Epithelial cell of esophagus (primary cell): ENCODE measurements at regions not wholly inside any gene's neighbourhood (a gene's known extent, or its start where the extent isn't known, plus 50 kb on each side); places are given as distances from the start of the nearest gene placed in this dataset.

Source experiments
- DNase-seq: peaks from one replicate; pipeline ENCODE4 v3.0.0; 2010; ENCODE audit warnings: low read depth
- H3K4me3 ChIP-seq: 2 replicates; pipeline ENCODE4 v1.5.1; 2011; ENCODE audit warnings: mild to moderate bottlenecking, low read length, control low read depth
- TF ChIP-seq, protein P1 (sequence below): IDR thresholded peaks from 2 replicates; pipeline ENCODE4 v1.5.1; 2011; ENCODE audit warnings: low read depth, mild to moderate bottlenecking, low read length, control low read depth, inconsistent platforms; ENCODE audit not compliant: insufficient read depth; ENCODE audit errors: missing control alignments

DNA sequence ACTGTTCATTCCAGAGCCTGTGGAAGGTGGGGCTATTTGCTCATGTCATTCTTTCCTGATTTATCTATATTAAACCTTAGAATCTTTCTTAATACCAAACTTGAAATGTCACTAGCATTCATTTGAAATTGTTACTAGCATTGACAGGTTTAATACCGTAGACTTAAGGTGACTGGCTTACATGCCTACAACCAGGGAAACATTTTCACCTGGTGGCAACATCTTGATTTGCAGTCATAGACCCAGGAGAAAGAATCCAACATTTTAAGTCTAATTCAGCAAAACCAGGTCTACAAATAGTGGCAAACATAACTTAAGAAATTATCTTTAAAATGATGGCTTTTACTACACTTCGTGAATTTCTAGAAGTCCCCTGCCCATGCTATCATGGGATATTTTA lies 353.7 kb downstream of the HTR7 start:
- TF ChIP-seq, protein P1, sequence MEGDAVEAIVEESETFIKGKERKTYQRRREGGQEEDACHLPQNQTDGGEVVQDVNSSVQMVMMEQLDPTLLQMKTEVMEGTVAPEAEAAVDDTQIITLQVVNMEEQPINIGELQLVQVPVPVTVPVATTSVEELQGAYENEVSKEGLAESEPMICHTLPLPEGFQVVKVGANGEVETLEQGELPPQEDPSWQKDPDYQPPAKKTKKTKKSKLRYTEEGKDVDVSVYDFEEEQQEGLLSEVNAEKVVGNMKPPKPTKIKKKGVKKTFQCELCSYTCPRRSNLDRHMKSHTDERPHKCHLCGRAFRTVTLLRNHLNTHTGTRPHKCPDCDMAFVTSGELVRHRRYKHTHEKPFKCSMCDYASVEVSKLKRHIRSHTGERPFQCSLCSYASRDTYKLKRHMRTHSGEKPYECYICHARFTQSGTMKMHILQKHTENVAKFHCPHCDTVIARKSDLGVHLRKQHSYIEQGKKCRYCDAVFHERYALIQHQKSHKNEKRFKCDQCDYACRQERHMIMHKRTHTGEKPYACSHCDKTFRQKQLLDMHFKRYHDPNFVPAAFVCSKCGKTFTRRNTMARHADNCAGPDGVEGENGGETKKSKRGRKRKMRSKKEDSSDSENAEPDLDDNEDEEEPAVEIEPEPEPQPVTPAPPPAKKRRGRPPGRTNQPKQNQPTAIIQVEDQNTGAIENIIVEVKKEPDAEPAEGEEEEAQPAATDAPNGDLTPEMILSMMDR: no peak
- DNase-seq: no peak
- no peak overlapping the region for H3K4me3 ChIP-seq

DNA sequence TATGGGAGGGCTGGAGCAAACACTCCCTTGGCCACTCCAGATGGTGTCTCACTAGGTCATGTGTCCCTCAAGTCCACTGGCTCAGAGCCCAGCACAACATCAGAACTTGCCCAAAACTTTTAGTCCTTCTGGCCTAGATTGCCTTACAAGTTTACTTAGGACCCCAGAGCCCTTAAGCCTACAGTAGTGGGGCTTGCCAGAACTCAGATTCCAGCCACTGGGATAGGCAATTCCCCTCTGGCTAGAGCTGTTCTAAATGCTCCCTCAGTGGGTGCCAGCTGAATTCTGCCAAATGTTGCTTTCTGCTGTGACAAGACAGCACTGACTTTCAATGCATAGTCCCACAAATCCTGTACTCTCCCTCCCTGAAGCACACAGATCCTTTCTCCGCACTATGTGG lies 331.1 kb downstream of the HTR7 start:
- H3K4me3 ChIP-seq: no peak overlapping the region
- TF ChIP-seq, protein P1: no peak
- DNase-seq: no peak

DNA sequence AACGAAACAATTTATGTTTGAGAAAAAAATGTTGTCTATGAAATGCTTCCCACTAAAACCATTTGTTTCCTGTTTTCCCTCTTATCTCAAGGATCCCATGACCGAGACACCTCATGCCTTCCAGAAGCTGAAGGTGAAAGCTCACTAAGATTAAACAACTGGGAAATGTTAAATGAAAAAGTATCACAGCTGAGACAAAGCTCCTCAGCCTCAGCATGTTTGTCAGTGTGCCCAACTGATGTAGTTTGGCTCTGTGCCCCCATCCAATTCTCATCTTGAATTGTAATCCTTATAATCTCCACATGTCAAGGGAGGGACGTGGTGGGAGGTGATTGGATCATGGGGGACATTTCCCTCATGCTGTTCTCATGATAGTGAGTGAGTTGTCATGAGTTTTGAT lies 327.3 kb downstream of the HTR7 start:
- no peak for DNase-seq
- H3K4me3 ChIP-seq: no peak overlapping the region
- TF ChIP-seq, protein P1: no peak

DNA sequence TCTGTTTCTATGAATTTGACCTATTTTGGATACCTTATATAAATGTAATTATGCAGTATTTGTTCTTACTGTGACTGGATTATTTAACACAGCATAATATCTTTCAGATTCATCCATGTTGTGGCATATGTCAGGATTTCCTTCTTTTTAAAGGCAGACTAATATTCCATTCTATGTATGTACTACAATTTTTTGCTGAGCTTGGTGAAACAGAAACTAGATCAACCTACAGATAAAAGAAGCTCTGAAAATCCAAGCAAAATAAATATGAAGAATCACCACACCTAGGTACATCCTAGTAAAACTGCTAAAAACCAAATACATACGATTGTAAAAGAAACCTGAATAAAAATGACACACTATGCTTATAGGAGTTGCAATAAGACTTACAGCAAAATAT lies 300.5 kb downstream of the HTR7 start:
- TF ChIP-seq, protein P1: no peak
- H3K4me3 ChIP-seq: no peak overlapping the region
- no peak for DNase-seq

DNA sequence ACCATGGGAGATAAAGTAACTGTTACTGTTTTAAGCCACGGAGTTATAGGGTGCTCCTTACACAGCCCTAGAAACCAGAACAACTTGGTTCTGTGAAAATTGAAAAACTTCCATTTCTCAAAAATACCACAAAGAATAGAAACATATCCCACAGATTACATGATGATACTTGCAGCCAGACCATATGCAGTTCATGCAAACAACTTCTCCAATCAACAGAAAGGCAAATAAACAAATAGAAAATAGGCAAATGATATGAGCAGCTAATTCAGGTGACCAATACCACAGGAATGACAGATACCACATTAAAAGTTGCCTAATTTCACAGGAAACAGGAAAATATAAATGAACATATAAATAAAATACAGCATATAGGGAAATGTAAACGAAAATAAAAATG lies 297.5 kb downstream of the HTR7 start:
- DNase-seq: no peak
- TF ChIP-seq, protein P1: no peak
- H3K4me3 ChIP-seq: no peak overlapping the region

DNA sequence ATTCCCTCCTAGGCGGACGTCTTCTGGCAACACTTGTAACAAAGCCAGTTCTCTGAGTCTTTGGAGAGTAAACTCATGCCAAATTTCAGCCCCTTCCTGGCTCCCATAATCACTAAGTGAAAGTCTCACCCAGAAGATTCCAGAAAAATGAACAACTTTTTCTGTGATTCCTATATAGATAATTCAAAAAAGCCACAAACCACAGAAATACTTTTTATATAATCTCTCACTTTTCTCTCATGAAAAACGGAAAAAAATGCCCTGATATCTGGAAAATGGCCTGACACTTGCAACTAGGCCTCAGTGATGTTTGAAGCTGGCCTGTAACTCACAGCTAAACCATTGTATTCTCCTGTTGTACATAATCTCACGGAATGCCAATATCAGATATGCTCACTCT lies 296.2 kb downstream of the HTR7 start:
- TF ChIP-seq, protein P1: no peak
- no peak overlapping the region for H3K4me3 ChIP-seq
- DNase-seq: no peak

DNA sequence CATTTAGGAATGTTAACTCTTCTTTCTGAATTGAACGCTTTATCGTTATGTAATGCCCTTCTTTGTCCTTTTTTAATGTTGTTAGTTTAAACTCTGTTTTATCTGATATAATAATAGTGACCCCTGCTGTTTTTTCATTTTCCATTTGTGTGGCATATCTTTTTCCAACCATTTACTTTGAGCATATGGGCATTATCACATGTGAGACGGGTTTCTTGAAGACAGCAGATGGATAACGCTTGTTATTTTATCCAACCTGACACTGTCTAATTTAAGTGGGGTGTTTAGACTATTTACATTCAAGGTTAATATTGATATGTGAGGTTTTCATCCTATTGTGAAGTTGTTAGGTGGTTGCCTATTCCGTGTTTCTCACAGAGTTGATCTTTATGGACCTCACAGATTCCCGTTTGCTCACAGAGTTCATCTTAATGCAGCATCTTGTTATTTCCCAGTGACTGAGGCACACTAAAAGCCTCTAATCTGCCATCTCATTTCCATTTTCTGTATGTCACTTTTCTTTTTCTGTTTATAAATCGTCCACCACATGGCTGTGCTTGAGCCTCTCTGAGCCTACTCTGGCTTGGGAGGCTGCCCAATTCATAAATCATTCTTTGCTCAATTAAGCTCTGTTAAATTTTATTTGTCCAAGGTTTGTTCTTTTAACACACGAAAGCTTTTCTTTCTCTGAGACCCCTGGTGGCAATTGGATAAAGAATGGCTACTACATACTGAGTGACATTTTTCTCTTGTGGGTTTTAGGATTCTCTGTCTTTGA lies 286.2 kb downstream of the HTR7 start:
- no peak overlapping the region for H3K4me3 ChIP-seq
- DNase-seq: no peak
- TF ChIP-seq, protein P1: no peak
